Stimulated activated CD4-positive, alpha-beta T cell treated with anti-CD3 and anti-CD28 coated beads, Interleukin-2, amount 100 ng/mL, for 48 hours (primary cell): ENCODE measurements at regions not wholly inside any gene's neighbourhood (a gene's known extent, or its start where the extent isn't known, plus 50 kb on each side); places are given as distances from the start of the nearest gene placed in this dataset.
"Not testable (repeated sequence)": the region's sequence is repeated elsewhere in the genome, so short reads cannot be mapped to it uniquely, and the experiment has no call there.

ENCODE experiments used
- DNase-seq, 2 donors: peaks; one replicate each; pipeline ENCODE4 v3.0.0-alpha.2; 2020

GRCh38 chr18:43825768-43826167 lies 548.5 kb upstream of the SYT4 start:
- no peak for DNase-seq

GRCh38 chr18:43826215-43826614 lies 548.9 kb upstream of the SYT4 start:
- no peak for DNase-seq

GRCh38 chr18:43827311-43827710 lies 550.0 kb upstream of the SYT4 start:
- no peak for DNase-seq

GRCh38 chr18:43830303-43830702 lies 553.0 kb upstream of the SYT4 start:
- DNase-seq: no peak

- no peak for DNase-seq
Measured at GRCh38 chr18:43830947-43831346, 553.7 kb upstream of the SYT4 start.

- no peak for DNase-seq
Measured at GRCh38 chr18:43846299-43846698, 569.0 kb upstream of the SYT4 start.

- no peak for DNase-seq
Measured at GRCh38 chr18:43847164-43848091, 570.1 kb upstream of the SYT4 start.

GRCh38 chr18:43849831-43850230 lies 572.5 kb upstream of the SYT4 start:
- not testable (repeated sequence) for DNase-seq

- no peak for DNase-seq
Measured at GRCh38 chr18:43855376-43855775, 578.1 kb upstream of the SYT4 start.

- DNase-seq: no peak
Measured at GRCh38 chr18:43863180-43863579, 585.9 kb upstream of the SYT4 start.

- DNase-seq: no peak
Measured at GRCh38 chr18:43866696-43867095, 589.4 kb upstream of the SYT4 start.

GRCh38 chr18:43868497-43868995 lies 591.3 kb upstream of the SYT4 start:
- DNase-seq: no peak

GRCh38 chr18:43869451-43870008 lies 592.2 kb upstream of the SYT4 start:
- DNase-seq: no peak

GRCh38 chr18:43870626-43871025 lies 593.3 kb upstream of the SYT4 start:
- DNase-seq: no peak

- no peak for DNase-seq
Measured at GRCh38 chr18:43875511-43875910, 598.2 kb upstream of the SYT4 start.

GRCh38 chr18:43876286-43876685 lies 599.0 kb upstream of the SYT4 start:
- no peak for DNase-seq

GRCh38 chr18:43876748-43877147 lies 599.5 kb upstream of the SYT4 start:
- DNase-seq: no peak

- DNase-seq: no peak
Measured at GRCh38 chr18:43877616-43878321, 600.5 kb upstream of the SYT4 start.

- no peak for DNase-seq
Measured at GRCh38 chr18:43879415-43879814, 602.1 kb upstream of the SYT4 start.

- no peak for DNase-seq
Measured at GRCh38 chr18:43882358-43883055, 605.2 kb upstream of the SYT4 start.

GRCh38 chr18:43883886-43884285 lies 606.6 kb upstream of the SYT4 start:
- no peak for DNase-seq

GRCh38 chr18:43886341-43886740 lies 609.1 kb upstream of the SYT4 start:
- DNase-seq: no peak

GRCh38 chr18:43887491-43887890 lies 610.2 kb upstream of the SYT4 start:
- DNase-seq: no peak
